Esophagus muscularis mucosa (tissue), 3 donors: ENCODE measurements at regions not wholly inside any gene's neighbourhood (a gene's known extent, or its start where the extent isn't known, plus 50 kb on each side); places are given as distances from the start of the nearest gene placed in this dataset.

Experiments
- CTCF ChIP-seq, 3 experiments: fragments of 200-600 bp in 2 of 3; fragments of 450-650 bp in 1 of 3; sonication (generic) in 2 of 3; IDR thresholded peaks; one replicate each; pipeline ENCODE4 v1.5.1; 2017 to 2019; ENCODE audit warnings: antibody characterized with exemption in 3 of 3, mild to moderate bottlenecking in 2 of 3, moderate library complexity in 1 of 3
- POLR2A ChIP-seq: fragments of 450-650 bp; IDR thresholded peaks from one replicate; pipeline ENCODE4 v1.6.1; 2017; ENCODE audit warnings: antibody characterized with exemption, moderate library complexity, mild to moderate bottlenecking, low read depth
- POLR2AphosphoS5 ChIP-seq, 2 donors: sonication (generic); formaldehyde crosslinking; IDR thresholded peaks; one replicate each; pipeline ENCODE4 v1.6.1; 2017; ENCODE audit warnings: antibody characterized with exemption in 2 of 2

DNA sequence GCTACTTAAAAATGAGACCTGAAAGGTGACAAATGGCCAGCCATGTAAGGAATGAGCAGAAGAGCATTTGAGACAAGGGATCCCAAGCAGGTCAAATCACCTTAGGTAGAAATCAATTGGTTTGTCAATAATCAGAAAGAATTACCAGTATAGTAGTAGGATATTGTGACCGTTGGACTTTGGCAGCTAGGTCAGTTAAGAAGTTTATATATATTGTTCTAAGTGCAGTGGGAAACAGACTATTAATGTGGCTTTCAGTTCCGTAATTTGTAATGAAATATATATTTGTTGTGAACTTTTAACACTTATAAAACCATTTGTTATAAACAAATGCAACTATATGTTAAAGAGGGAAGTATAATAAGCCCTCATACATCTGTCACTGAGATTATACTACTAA lies 807.9 kb upstream of the SPRY2 start:
- TF ChIP-seq CTCF (IDR thresholded peaks at IDR 0.05) (no peak), POLR2A (no peak), POLR2AphosphoS5 (IDR thresholded peaks at IDR 0.05) (no peak)
